ENCODE measurements at regions not wholly inside any gene's neighbourhood (a gene's known extent, or its start where the extent isn't known, plus 50 kb on each side); places are given as distances from the start of the nearest gene placed in this dataset.
"Not testable (repeated sequence)": the region's sequence is repeated elsewhere in the genome, so short reads cannot be mapped to it uniquely, and the experiment has no call there.

GRCh38 chr22:48784701-48785503, 1042.8 kb downstream of the BRD1 start:
- DNase-seq (ENCODE audit: low read depth) = no peak

DNA sequence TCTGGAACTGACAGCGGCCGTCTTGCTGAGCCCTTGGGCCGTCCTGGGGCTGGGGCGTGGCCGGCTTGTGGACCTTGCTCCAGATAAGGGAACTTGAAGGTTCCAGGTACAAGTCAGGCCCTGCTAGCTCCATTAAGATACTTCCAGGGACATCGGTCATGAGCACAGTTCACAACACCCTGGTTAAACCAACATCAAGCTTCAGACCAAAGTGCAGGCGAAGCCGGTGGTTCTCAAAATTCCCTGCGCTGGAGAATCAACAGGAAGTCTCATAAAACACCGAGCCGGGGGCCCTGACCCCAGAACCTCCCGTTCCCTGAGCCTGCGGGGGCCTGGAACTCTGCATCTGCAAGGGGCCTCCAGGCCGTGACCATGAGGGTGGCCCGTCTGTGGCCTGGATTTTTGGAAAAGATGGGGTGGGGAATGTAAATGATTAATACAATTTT, 1043.8 kb downstream of the BRD1 start:
- no peak for DNase-seq (ENCODE audit: low read depth)

DNA sequence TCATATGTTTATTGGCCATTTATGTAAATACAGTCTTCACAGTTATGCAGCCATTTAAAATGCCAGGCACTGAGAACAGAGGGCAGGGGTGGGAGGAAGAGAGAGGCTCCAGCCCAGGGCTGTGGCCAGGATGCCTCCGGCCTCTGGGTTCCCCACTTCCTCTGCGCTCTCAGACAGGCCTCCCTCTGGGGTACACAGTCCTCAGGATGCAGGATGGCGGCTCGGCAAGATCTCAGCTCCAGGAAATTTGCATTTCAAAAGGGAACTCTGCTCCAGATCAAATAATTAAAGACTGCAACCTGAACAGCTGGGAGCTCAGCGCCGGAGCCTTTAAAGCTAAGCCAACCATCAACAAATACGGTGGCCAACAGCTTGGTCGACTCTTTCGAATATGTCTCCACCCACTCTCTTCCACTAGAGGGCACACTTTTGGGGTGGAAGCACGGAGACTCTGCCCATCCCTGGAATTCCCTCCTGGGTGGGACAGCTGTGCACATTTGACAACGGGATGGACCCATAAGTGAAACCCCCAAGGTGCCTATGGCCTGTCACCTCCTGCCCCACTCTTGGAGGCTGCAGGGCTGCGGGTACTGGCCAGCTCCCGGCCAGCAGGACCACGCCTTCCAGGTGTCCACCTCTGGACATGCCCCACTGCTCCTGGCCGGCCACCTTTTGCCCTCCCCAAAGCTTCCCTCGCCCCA, 1044.7 kb downstream of the BRD1 start:
- no peak for DNase-seq (ENCODE audit: low read depth)

- DNase-seq (ENCODE audit: low read depth) = no peak
These were observed 1045.3 kb downstream of the BRD1 start for GRCh38 chr22:48782326-48782725.

- no peak for DNase-seq (ENCODE audit: low read depth)
These were observed 1045.8 kb downstream of the BRD1 start for GRCh38 chr22:48781868-48782267.

DNA sequence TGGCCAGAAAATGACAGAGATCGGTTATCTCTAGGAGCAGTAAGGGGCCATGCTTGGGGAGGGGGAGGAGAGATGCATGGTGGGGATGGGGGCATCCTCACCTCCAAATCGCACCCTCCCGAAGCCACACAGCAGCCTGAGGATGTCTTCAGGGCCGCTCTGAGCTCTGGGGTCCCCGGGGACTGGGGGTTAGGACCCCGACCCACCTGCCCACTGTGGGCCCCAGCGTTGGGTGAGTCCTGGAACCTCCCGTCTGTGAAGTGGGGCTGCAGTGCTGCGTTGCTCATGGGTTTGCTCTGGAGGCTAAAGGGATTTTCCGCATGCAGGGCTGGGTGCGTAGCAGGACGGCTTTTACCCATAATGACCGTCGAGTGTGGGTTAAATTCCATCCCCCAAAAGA, 1046.3 kb downstream of the BRD1 start:
- no peak for DNase-seq (ENCODE audit: low read depth)

DNA sequence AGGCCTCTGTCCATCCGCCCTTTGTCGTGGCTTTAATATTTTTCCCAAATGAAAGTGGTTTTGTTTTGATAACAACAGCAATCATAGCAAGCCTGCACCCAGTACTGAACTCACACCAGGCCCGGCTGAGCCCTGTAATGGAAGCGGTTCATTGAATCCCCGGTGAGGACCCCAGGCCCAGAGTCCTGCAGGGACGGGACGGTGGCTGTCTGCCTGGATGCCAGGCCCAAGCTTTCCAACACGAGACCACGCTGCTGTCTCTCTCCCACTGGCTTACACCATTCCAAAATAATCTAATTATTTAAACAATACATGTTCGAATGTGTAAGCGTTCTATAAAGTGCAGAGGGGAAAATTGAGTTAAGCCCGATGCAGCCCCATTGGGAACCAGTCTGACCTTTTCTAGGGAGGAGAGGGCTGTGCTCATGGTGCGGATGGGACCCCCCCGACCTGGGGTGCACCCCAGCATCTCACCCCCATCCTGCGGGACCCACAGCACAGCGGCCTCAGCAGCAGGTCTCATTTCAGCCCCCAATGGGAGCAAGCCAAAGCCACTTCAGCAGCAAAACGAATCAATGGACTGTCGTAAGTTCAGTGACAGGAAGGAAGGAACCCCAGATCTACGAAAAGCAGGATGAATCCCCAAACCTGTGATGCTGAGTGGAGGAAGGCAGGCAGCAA, 1046.9 kb downstream of the BRD1 start:
- no peak for DNase-seq (ENCODE audit: low read depth)

DNA sequence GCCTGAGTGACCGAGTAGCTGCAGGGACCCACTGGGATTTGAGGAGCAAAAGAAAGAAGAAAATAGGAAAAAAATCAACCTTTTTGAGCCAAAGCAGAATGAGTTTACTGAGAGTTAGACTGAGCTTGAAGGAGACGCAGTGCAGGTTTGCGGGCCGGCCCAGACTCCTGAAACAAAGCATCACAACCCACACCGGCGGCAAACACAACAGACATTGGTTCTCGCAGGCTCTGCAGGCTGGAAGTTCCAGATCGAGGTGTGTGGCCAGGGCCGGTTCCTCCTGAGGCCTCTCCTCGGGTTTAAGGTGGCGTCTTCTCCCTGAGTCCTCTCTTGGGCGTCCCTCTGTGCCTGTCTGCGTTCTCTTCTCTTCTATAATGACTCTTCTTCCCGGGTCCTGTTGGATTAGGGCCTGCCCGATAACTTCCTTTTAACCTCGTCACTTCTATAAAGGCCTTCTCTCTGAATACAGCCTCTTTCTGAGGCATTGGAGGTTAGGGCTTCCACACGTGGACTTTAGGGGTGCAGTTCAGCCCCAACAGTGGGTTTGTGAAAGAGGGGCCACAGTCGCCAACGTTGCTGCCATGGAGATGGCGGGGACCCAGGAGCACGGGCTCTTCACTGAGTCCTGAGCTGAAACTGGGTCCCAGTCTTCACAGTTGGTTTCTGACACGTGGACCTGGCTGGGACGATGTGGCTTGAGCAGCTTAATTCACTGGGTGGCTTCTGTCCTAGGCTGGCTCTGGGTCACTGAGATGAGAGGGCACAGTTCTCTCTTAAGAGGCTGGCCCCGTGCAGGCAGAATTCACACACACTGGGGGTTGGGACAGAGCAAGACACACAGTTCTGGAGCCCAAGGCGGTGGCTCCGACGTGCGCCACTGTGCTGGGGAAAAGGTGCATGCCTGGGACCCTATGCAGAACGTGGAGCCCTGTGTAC, 1047.7 kb downstream of the BRD1 start:
- no peak for DNase-seq (ENCODE audit: low read depth)

DNA sequence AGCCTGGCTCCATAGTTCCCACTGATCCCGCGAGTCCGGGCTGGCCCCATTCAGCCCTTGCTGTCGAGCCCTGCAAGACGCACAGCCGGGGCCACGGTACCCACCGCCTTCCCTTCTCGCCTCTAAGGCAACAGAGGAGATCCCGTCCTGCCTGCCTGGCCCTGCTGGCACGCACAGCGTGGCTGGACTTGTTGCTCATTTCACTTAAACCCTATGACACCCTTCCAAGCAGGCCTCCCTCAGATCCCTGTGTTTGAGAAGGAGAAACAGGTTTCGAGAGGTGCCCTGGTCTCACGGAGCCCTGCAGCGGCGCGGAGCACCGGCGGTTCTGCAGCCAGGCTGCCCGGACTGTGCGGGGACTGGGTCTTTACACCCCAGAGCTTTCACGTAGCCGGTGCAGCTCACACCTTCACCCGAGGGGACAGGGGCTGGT, 1048.4 kb downstream of the BRD1 start:
- no peak for DNase-seq (ENCODE audit: low read depth)

DNA sequence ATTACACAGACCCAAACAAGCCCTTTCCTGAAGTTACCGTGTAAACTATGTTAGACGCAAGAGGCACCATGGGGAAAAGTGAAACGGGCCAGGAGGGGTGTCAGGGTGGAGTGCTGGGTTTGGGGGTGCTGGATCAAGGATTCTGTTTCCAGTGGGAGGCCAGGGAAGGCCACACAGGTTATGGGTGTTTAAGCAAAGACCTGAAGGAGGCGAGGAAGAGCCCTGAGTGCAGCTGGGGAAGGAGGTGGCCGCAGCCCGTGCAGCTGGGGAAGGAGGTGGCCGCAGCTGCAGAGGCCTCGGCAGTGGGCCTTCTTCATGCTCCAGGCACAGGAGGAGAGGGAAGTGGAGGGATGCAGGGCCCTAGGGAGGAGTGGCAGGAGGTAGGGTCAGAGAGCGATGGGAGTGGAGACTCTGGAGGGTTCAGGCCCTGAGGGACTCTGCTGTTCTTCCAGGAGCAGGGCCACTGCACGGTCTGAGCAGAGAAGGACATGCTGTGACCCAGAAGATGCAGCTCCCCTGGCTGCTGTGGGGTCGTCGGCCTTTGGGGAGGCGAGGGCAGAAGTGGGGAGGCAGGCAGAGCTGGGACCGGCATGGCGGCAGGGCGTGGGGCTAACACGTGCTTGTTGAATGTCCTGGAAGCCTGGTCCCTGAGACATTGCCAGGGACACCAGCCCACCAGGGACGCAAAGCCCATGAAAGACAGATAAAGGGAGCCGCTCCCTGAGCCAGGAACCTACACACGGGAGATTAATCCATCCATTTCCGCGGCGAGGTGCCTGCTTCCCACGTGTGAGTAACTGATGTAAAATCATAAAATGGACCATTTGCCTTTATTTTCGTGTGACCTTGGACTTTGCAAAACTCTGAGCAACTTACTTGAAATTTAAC, 1049.1 kb downstream of the BRD1 start:
- DNase-seq (ENCODE audit: low read depth) = no peak

- no peak for DNase-seq (ENCODE audit: low read depth)
These were observed 1055.3 kb downstream of the BRD1 start for GRCh38 chr22:48772286-48772907.

- DNase-seq (ENCODE audit: low read depth) = no peak
These were observed 1062.1 kb downstream of the BRD1 start for GRCh38 chr22:48765595-48765994.

- DNase-seq (ENCODE audit: low read depth) = no peak
These were observed 1066.1 kb downstream of the BRD1 start for GRCh38 chr22:48761546-48761945.

- no peak for DNase-seq (ENCODE audit: low read depth)
These were observed 1066.9 kb downstream of the BRD1 start for GRCh38 chr22:48760481-48761390.

DNA sequence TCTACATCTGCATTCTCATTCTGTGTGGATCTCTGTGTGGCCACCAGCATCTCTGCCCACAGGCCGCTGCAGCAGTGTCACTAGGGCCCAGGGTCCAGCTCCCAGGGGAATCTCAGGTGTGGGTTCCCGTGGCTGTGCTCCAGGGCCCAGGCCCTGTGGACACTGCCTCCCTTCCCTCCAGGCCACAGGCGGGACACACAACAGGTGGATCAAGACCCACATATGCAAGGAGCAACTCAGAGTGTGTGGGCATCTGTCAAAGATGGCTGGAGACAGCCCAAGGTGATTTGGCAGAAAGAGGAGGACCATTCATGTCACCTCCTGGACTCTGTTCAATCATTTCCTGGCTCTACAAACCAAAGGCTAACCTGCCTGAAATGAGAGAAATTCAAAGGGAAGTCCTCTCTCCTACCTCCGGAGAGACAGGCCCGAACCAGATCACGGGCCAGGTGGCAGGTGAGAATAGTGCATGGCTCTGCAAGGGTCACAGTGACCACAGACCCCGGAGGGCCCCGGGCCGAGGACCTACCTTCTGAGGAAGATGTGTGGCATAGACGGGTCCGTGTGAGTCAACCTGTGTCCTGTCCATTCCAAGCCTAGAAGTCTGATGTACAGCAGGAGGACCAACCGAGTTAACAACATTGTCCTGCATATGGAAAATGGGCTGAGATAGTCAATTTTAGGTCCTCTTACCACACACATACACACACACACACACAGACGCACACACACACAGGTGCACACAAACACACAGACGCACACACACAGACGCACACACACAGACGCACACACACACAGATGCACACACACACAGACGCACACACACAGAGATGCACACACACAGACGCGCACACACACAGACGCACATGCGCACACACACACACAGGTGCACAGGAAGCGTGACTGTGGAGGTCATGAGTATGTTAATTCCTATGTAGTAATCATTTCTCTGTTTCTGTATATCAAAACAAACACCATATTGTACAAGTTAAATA, 1068.5 kb downstream of the BRD1 start:
- no peak for DNase-seq (ENCODE audit: low read depth)

DNA sequence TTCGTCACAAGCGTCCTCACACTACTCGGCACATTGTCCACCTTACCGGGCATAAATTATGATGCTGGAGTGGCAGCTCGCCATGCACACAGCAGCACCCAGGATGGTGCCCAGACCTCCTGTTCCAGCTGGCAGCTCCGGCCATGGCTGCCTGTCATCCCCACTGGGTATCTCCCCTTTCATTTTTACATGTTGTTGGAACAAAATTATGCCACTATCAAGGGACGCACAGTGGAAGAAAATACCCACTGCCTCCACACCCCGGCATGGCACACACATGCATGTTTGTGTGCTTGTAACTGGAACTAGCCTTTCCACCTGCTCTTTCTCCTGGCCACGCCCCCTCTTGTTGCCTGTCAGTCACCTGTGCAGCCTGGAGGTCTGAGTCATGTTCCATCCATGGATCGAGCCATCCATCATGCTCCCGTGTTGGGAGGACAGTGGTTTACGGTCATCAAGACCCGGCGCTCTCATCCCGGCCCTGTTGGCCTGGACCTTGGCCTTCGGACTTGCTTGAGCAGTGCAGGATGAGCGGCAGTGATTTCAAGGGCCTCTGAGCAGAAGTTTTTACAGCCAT, 1069.6 kb downstream of the BRD1 start:
- no peak for DNase-seq (ENCODE audit: low read depth)

GRCh38 chr22:48757581-48757980, 1070.1 kb downstream of the BRD1 start:
- DNase-seq (ENCODE audit: low read depth) = no peak

DNA sequence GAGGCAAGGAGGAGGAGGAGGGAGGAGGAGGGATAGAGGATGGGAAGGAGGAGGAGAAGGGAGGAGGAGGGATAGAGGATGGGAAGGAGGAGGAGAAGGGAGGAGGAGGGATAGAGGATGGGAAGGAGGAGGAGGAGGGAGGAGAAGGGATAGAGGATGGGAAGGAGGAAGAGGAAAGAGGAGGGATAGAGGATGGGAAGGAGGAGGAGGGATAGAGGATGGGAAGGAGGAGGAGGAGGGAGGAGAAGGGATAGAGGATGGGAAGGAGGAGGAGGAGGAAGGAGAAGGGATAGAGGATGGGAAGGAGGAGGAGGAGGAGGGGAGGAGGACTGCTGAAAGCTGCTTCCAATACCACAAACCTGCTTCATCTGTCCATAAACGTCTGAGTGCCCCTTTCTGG, 1070.5 kb downstream of the BRD1 start:
- not testable (repeated sequence) for DNase-seq (ENCODE audit: low read depth)
